Adrenal gland (tissue), 9 donors: ENCODE measurements at regions not wholly inside any gene's neighbourhood (a gene's known extent, or its start where the extent isn't known, plus 50 kb on each side); places are given as distances from the start of the nearest gene placed in this dataset.
"Not testable (repeated sequence)": the region's sequence is repeated elsewhere in the genome, so short reads cannot be mapped to it uniquely, and the experiment has no call there.

Experiments
- DNase-seq, 7 donors: peaks; one replicate each; pipeline ENCODE4 v3.0.0-alpha.2; 2019 to 2020
- H3K27ac ChIP-seq, 5 donors: fragments of 200-600 bp; sonication (generic) in 4 of 5; 1 replicate in 3 of 5; 2 replicates in 2 of 5; pipeline versions ENCODE4 v1.5.1 to v1.8.0; 2016 to 2020; ENCODE audit warnings: mild to moderate bottlenecking in 1 of 5
- H3K27me3 ChIP-seq: fragments of 200-600 bp; 2 replicates; pipeline ENCODE4 v1.8.0; 2021
- H3K36me3 ChIP-seq, 2 donors: fragments of 200-600 bp; replicated peaks in 1 of 2; 1 replicate in 1 of 2; 2 replicates in 1 of 2; pipeline versions ENCODE4 v1.5.1 to v1.8.0; 2018 to 2022
- H3K4me1 ChIP-seq, 2 donors: fragments of 200-600 bp; replicated peaks in 1 of 2; 1 replicate in 1 of 2; 2 replicates in 1 of 2; pipeline versions ENCODE4 v1.5.1 to v1.8.0; 2018 to 2021
- H3K4me3 ChIP-seq, 4 donors: fragments of 200-600 bp; sonication (generic) in 3 of 4; one replicate each; pipeline ENCODE4 v1.5.1; 2016 to 2018
- H3K9me3 ChIP-seq, 3 donors: fragments of 200-600 bp; sonication (generic) in 1 of 3; replicated peaks in 1 of 3; 1 replicate in 2 of 3; 2 replicates in 1 of 3; pipeline versions ENCODE4 v1.5.1 to v1.8.0; 2016 to 2021
- WGBS, 4 donors: extraction: QIAGEN DNeasy Blood & Tissue Kit in 2 of 4; methylation state at CpG; one replicate each; pipeline versions ENCODE4 v1.1.5 to v1.1.7; 2013 to 2017; 5-methylcytosine and 5-hydroxymethylcytosine counted together
- intact Hi-C, 2 donors: fragments of 100-400 bp; cut with DNase I; formaldehyde crosslinking; loops; one replicate each; pipeline versions ENCODE4 v1.14.1 to v1.15.0; 2022 to 2023
- donor health status: healthy with polysubstance abuse.
- donor health status: Bipolar disorder and iron deficiency.
- donor health status: DM: yes; HTN: yes; CAD: no.
- donor health status: DM: no; HTN: no; CAD: no.
- donor health status: DM: no; HTN: no; CAD: no.

- no CpG with 5 or more reads among the region's 3 CpGs for WGBS, 4 donors
- H3K4me1 ChIP-seq, H3K4me3 ChIP-seq, H3K27ac ChIP-seq, H3K9me3 ChIP-seq, DNase-seq, intact Hi-C loops, H3K27me3 ChIP-seq, H3K36me3 ChIP-seq: not testable (repeated sequence)
Measured at GRCh38 chr2:110287253-110287652, 74.9 kb upstream of the MTLN start.

DNA sequence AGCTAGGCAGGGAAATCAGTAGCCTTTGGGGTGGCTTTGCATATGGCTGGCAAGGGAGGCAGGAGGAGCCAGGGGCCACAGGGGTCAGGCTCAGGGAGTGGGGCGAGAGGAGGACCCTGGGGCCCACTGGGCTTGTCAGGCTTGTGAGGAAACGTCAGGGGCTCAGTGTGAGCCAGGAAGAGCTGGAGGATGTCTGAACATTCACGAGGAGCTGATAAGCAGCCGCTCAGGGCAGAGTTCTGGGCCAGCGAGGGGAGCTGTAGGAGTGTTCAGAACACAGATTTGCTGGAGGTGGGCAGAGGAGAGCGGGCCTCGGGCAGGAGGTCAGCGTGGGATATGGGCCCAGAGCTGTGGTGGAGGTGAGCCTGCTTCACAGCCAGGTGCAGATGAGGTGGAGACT, 72.7 kb upstream of the MTLN start:
- WGBS, 4 donors = no CpG with 5 or more reads among the region's 8 CpGs

DNA sequence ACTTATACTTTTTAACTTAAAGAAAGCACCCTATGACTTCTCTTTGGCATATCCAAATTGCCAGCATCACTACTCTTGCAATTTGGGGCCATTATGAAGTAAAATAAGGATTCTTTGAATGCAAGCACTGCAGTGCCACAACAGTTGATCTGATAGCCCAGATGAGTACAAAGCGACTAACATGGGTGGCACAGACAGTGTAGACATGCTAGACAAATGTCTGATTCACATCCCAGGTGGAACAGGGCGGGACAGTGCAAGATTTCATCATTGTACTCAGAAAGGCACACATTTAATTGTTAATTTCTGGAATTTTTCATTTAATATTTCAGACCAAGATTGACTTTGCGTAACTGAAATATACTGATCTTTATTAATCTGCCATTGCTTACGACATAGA, 68.5 kb upstream of the MTLN start:
- H3K36me3 ChIP-seq, H3K4me3 ChIP-seq, DNase-seq, H3K4me1 ChIP-seq, H3K27ac ChIP-seq, H3K27me3 ChIP-seq, H3K9me3 ChIP-seq, intact Hi-C loops: not testable (repeated sequence)
- WGBS, 4 donors = 96 to 100% (median 97%) methylated on average over 2 of the region's 4 CpGs; no CpG with 5 or more reads in 1 of the 4 donors

More for the DNA sequence above, 72.7 kb upstream of the MTLN start:
- H3K27me3 ChIP-seq, DNase-seq, H3K9me3 ChIP-seq, H3K36me3 ChIP-seq, H3K4me1 ChIP-seq, intact Hi-C loops, H3K4me3 ChIP-seq, H3K27ac ChIP-seq: not testable (repeated sequence)

- H3K4me1 ChIP-seq, DNase-seq, H3K27me3 ChIP-seq, H3K27ac ChIP-seq, H3K4me3 ChIP-seq, H3K9me3 ChIP-seq, intact Hi-C loops, H3K36me3 ChIP-seq: not testable (repeated sequence)
- WGBS, 4 donors = no CpG with 5 or more reads among the region's 6 CpGs
Measured at GRCh38 chr2:110277054-110277453, 64.7 kb upstream of the MTLN start.

DNA sequence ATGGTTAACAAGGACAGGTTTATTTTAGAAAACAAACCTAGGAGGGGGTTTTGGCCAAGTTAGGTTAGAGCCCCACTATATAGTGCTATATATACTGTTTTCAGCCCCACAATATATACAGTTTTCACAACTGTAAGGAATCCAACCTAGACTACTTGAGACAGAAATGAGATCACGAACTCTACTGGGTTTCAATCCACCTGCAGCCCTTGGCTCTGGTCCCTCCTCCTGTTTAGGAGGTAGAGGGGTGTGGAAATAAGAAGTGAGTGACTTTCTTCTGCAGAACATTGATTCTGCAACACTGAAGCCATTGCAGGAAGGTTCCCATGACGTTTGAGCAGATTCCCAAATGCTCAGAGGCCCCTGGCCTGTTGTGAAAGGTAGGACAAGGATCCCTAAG, 63.7 kb upstream of the MTLN start:
- H3K9me3 ChIP-seq, H3K27ac ChIP-seq, intact Hi-C loops, H3K4me3 ChIP-seq, H3K36me3 ChIP-seq, H3K4me1 ChIP-seq, DNase-seq, H3K27me3 ChIP-seq: not testable (repeated sequence)
- 67 to 100% (median 86%) methylated on average over 1 of the region's 2 CpGs for WGBS, 4 donors

DNA sequence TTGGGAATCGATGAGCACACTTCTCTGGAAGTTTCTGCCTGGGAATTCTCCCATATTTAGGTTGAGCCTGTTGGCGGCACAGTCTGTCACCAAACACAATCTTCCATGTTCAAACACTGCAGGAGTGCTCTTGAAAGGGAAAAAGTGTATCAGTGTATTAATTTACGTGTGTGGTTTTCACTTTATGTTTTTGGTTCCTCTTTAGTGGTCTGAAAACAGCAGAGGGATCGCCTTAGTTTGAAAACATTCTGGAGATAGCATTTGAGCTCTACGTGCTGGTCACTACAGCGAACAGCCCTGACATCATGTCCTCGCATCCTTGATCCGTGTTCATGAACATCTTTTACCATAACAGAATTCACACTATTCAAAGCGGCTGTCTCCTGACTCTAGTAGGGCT, 57.3 kb upstream of the MTLN start:
- H3K4me3 ChIP-seq, H3K36me3 ChIP-seq, DNase-seq, H3K27me3 ChIP-seq, H3K4me1 ChIP-seq, H3K9me3 ChIP-seq, intact Hi-C loops, H3K27ac ChIP-seq: not testable (repeated sequence)
- 80 to 98% (median 88%) methylated on average over 5 to 8 of the region's 9 CpGs for WGBS, 4 donors

- 34 to 53% (median 40%) methylated on average over 3 to 5 of the region's 17 CpGs; no CpG with 5 or more reads in 1 of the 4 donors for WGBS, 4 donors
- H3K9me3 ChIP-seq, H3K36me3 ChIP-seq, H3K4me3 ChIP-seq, H3K27ac ChIP-seq, H3K27me3 ChIP-seq, H3K4me1 ChIP-seq, intact Hi-C loops: not testable (repeated sequence)
- peak in 1 of 7 donors; percentile 4 for DNase-seq
Measured at GRCh38 chr2:110267828-110268407, 55.6 kb upstream of the MTLN start.

- H3K27me3 ChIP-seq, H3K4me1 ChIP-seq, H3K27ac ChIP-seq, H3K4me3 ChIP-seq, DNase-seq, intact Hi-C loops, H3K9me3 ChIP-seq, H3K36me3 ChIP-seq: not testable (repeated sequence)
- no CpG with 5 or more reads among the region's 1 CpG for WGBS, 4 donors
Measured at GRCh38 chr2:110264804-110265203, 52.5 kb upstream of the MTLN start.

DNA sequence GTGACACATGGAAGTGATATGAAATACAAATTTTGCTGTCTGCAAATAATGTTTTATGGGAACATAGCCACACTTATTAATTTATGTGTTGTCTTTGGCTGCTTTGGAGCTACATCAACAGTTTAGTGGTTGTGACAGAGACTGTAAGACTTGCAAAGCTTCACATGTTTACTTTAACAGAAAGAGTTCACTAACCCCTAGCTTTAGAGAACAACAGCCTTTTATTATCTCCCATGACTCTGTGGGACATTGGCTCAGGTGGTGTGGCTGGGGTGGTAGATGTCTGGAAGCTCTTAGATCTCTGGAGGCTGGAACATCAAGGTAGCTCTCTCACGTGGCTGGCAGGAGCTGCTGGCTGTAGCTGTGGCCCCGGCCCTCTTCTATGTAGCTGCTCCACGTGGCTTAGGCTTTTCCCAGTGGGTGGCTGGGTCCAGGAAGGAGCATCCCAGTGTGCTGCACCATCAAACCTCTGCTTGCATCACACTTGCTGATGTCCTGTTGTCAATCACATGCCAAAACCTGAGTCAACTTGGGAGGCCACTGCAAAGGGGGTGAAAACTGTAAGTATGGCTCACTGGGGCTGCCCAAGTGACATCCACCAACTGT, 51.8 kb upstream of the MTLN start:
- H3K27me3 ChIP-seq, H3K4me1 ChIP-seq, H3K9me3 ChIP-seq, intact Hi-C loops, H3K36me3 ChIP-seq, H3K27ac ChIP-seq, DNase-seq, H3K4me3 ChIP-seq: not testable (repeated sequence)
- no CpG with 5 or more reads among the region's 3 CpGs for WGBS, 4 donors

GRCh38 chr2:110263462-110263861, 51.1 kb upstream of the MTLN start:
- H3K27me3 ChIP-seq, H3K4me3 ChIP-seq, H3K27ac ChIP-seq, H3K36me3 ChIP-seq, H3K9me3 ChIP-seq, DNase-seq, H3K4me1 ChIP-seq, intact Hi-C loops: not testable (repeated sequence)
- WGBS, 4 donors = 79 to 100% (median 81%) methylated on average over 1 of the region's 2 CpGs; no CpG with 5 or more reads in 1 of the 4 donors
